MM.1S (cell line): ENCODE measurements at regions not wholly inside any gene's neighbourhood (a gene's known extent, or its start where the extent isn't known, plus 50 kb on each side); places are given as distances from the start of the nearest gene placed in this dataset.

Source experiments
- DNase-seq: peaks from one replicate; pipeline ENCODE4 v3.0.0-alpha.2; 2015
- H2AFZ ChIP-seq: fragments of 300-600 bp; sonication (generic); 2 replicates; pipeline ENCODE4 v1.6.0; 2016; ENCODE audit warnings: antibody characterized with exemption, low read length
- H3F3A ChIP-seq: fragments of 300-600 bp; sonication (generic); 2 replicates; pipeline ENCODE4 v1.6.1; 2016; ENCODE audit warnings: mild to moderate bottlenecking, antibody characterized with exemption, low read length, moderate library complexity, mixed read lengths; ENCODE audit not compliant: insufficient read depth
- H3K27ac ChIP-seq: fragments of 300-600 bp; sonication (generic); 2 replicates; pipeline ENCODE4 v1.5.1; 2016; ENCODE audit warnings: mild to moderate bottlenecking, low read length
- H3K27me3 ChIP-seq: fragments of 300-600 bp; sonication (generic); replicated peaks from 2 replicates; pipeline ENCODE4 v1.6.0; 2016; ENCODE audit warnings: low read length; ENCODE audit not compliant: insufficient read depth
- H3K36me3 ChIP-seq: fragments of 300-600 bp; sonication (generic); replicated peaks from 2 replicates; pipeline ENCODE4 v1.6.1; 2016; ENCODE audit warnings: mild to moderate bottlenecking, low read length, mixed read lengths; ENCODE audit not compliant: insufficient read depth
- H3K4me1 ChIP-seq: fragments of 300-600 bp; sonication (generic); 2 replicates; pipeline ENCODE4 v1.6.1; 2016; ENCODE audit warnings: low read length, mixed read lengths
- H3K4me2 ChIP-seq: fragments of 300-600 bp; sonication (generic); 2 replicates; pipeline ENCODE4 v1.6.0; 2016; ENCODE audit warnings: low read depth, low read length
- H3K4me3 ChIP-seq: fragments of 300-600 bp; sonication (generic); 2 replicates; pipeline ENCODE4 v1.5.1; 2016; ENCODE audit warnings: low read length, mixed read lengths
- H3K79me2 ChIP-seq: fragments of 300-600 bp; sonication (generic); 2 replicates; pipeline ENCODE4 v1.6.1; 2016; ENCODE audit warnings: mixed run types, low read length, mixed read lengths
- H3K9ac ChIP-seq: fragments of 300-600 bp; sonication (generic); 2 replicates; pipeline ENCODE4 v1.6.1; 2016; ENCODE audit warnings: low read length, mixed read lengths
- H3K9me2 ChIP-seq: fragments of 300-600 bp; sonication (generic); replicated peaks from 2 replicates; pipeline ENCODE4 v1.6.1; 2016; ENCODE audit warnings: mild to moderate bottlenecking, low read length, mixed read lengths; ENCODE audit not compliant: insufficient read depth
- H3K9me3 ChIP-seq: fragments of 300-600 bp; sonication (generic); replicated peaks from 2 replicates; pipeline ENCODE4 v1.6.1; 2016; ENCODE audit warnings: mild to moderate bottlenecking, low read length, mixed read lengths; ENCODE audit not compliant: insufficient read depth
- H4K20me1 ChIP-seq: fragments of 300-600 bp; sonication (generic); 2 replicates; pipeline ENCODE4 v1.6.1; 2016; ENCODE audit warnings: mild to moderate bottlenecking, low read length, moderate library complexity, mixed read lengths; ENCODE audit not compliant: insufficient read depth
- EZH2 ChIP-seq: fragments of 300-600 bp; sonication (generic); optimal IDR thresholded peaks from 2 replicates; pipeline ENCODE3; 2017; ENCODE audit warnings: low read depth, mild to moderate bottlenecking, antibody characterized with exemption, low read length, mixed read lengths
- EZH2phosphoT487 ChIP-seq: fragments of 300-600 bp; sonication (generic); IDR thresholded peaks from 2 replicates; pipeline ENCODE4 v1.6.1; 2018; ENCODE audit warnings: antibody characterized with exemption, low read length
- TF ChIP-seq, protein P1 (sequence below): fragments of 300-600 bp; sonication (generic); IDR thresholded peaks from 2 replicates; pipeline ENCODE4 v1.5.1; 2016; ENCODE audit warnings: antibody characterized with exemption, low read length, mixed read lengths

- Histone ChIP-seq H3K9me2 (no peaks in the 10 kb centered on the region), H3K27me3 (no peaks in the 10 kb centered on the region), H3K4me1 (no peaks in the 10 kb centered on the region), H3K4me2 (no peak overlapping the region), H3F3A (no peaks in the 10 kb centered on the region), H3K79me2 (no peaks in the 10 kb centered on the region), H3K9ac (no peak overlapping the region), H3K4me3 (no peak overlapping the region), H4K20me1 (no peaks in the 10 kb centered on the region), H2AFZ (no peak overlapping the region), H3K9me3 (no peaks in the 10 kb centered on the region), H3K27ac (no peak overlapping the region), H3K36me3 (no peaks in the 10 kb centered on the region)
- TF ChIP-seq, protein P1, sequence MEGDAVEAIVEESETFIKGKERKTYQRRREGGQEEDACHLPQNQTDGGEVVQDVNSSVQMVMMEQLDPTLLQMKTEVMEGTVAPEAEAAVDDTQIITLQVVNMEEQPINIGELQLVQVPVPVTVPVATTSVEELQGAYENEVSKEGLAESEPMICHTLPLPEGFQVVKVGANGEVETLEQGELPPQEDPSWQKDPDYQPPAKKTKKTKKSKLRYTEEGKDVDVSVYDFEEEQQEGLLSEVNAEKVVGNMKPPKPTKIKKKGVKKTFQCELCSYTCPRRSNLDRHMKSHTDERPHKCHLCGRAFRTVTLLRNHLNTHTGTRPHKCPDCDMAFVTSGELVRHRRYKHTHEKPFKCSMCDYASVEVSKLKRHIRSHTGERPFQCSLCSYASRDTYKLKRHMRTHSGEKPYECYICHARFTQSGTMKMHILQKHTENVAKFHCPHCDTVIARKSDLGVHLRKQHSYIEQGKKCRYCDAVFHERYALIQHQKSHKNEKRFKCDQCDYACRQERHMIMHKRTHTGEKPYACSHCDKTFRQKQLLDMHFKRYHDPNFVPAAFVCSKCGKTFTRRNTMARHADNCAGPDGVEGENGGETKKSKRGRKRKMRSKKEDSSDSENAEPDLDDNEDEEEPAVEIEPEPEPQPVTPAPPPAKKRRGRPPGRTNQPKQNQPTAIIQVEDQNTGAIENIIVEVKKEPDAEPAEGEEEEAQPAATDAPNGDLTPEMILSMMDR = no peak
- TF ChIP-seq EZH2 = no peak
- no peak for TF ChIP-seq EZH2phosphoT487
- no peak for DNase-seq
Measured at GRCh38 chrX:20432048-20432447, 165.3 kb upstream of the RPS6KA3 start.

DNA sequence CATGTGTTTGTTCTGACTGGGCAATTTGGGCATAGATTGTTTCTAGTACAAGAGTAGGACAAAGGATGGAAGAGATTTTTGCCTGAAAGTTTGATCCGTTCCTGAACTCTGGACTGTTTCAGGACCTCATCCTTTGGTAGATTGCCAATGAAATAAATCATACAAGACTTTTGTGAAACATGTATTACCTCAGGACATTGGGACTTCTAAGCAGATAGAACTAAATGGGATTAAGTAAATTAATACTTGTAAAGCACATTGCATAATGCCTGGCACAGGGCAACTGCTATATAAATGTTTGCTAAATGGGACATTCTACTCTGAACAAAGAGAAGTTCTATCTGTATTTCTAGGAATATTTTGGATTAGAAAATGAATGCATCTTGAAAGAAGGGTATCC is 164.8 kb upstream of the RPS6KA3 start:
- TF ChIP-seq, protein P1 = no peak
- TF ChIP-seq EZH2phosphoT487 = no peak
- TF ChIP-seq EZH2 = no peak
- no peaks in the 10 kb centered on the region for H3K27me3 ChIP-seq

DNA sequence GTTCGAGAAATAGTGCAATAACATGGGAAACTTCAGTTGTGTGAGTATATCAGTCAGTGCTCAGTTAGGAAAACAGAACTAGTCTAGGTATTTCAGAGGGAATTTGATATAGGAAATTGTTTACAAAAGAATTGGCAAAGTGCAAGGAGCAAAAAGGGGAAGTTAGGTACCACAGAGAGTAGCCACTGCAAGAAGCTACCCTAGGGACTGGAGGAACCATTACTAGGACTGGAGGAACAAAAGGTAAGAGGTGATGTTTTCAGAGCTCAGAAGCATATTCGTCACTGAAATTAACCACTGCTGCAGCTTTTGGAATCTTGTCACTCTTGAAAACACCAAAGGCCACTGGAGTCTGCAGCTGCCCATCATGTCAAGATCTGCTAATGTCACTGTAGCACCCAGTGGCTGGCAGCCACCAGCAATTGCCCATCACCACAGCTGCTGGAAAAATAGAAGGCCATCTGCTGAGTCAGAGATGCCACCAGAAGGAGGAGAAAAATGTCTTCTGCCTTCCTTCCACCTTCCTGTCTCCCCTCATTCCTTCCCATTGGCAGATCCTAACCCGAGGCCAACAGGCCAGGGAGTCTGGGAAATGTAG is 160.6 kb upstream of the RPS6KA3 start:
- H3K27ac ChIP-seq = no peak overlapping the region
- H3K9me3 ChIP-seq = no peaks in the 10 kb centered on the region
- no peak overlapping the region for H3K4me3 ChIP-seq
- H3K9ac ChIP-seq = no peak overlapping the region
- H3K4me2 ChIP-seq = no peak overlapping the region
- no peaks in the 10 kb centered on the region for H3K4me1 ChIP-seq
- H4K20me1 ChIP-seq = no peaks in the 10 kb centered on the region
- no peak overlapping the region for H2AFZ ChIP-seq
- H3K9me2 ChIP-seq = no peaks in the 10 kb centered on the region
- TF ChIP-seq EZH2 = no peak
- no peak for TF ChIP-seq EZH2phosphoT487
- TF ChIP-seq, protein P1 = no peak
- H3K36me3 ChIP-seq = no peaks in the 10 kb centered on the region
- no peaks in the 10 kb centered on the region for H3K79me2 ChIP-seq
- no peaks in the 10 kb centered on the region for H3F3A ChIP-seq
- DNase-seq = no peak
- no peaks in the 10 kb centered on the region for H3K27me3 ChIP-seq

More for the DNA sequence above, 164.8 kb upstream of the RPS6KA3 start:
- Histone ChIP-seq H3K9ac (no peak overlapping the region), H4K20me1 (no peaks in the 10 kb centered on the region), H3K9me2 (no peaks in the 10 kb centered on the region), H2AFZ (no peak overlapping the region), H3K4me2 (no peak overlapping the region), H3K79me2 (no peaks in the 10 kb centered on the region), H3F3A (no peaks in the 10 kb centered on the region), H3K27ac (no peak overlapping the region), H3K4me1 (no peaks in the 10 kb centered on the region), H3K4me3 (no peak overlapping the region), H3K36me3 (no peaks in the 10 kb centered on the region), H3K9me3 (no peaks in the 10 kb centered on the region)
- DNase-seq = no peak
